Calu3 (cell line): ENCODE measurements at regions not wholly inside any gene's neighbourhood (a gene's known extent, or its start where the extent isn't known, plus 50 kb on each side); places are given as distances from the start of the nearest gene placed in this dataset.

ENCODE experiments used
- BruUV-seq: library from RNA; stranded (reverse); fragments of 400-500 nt; replicated peaks from 2 replicates; lab custom pipeline; 2021; lab: Mats Ljungman, UMichigan
- CTCF ChIA-PET: fragments of 300-600 bp; sonication (Branson Sonifier 250); formaldehyde crosslinking; loops from one replicate; lab custom pipeline; 2022; ENCODE audit warnings: antibody characterized with exemption; lab: Charles Lee
- DNase-seq: peaks from one replicate; pipeline ENCODE4 v3.0.0; 2022
- H3K27ac Mint-ChIP-seq: one replicate; pipeline ENCODE4 v1.8.0; 2022; ENCODE audit warnings: mixed read lengths; ENCODE audit not compliant: unreplicated experiment
- H3K27me3 Mint-ChIP-seq: one replicate; pipeline ENCODE4 v1.8.0; 2022; ENCODE audit warnings: mixed read lengths; ENCODE audit not compliant: unreplicated experiment
- H3K36me3 Mint-ChIP-seq: one replicate; pipeline ENCODE4 v1.8.0; 2022; ENCODE audit warnings: mild to moderate bottlenecking, moderate library complexity, mixed read lengths; ENCODE audit not compliant: insufficient read depth, unreplicated experiment
- H3K4me1 Mint-ChIP-seq: one replicate; pipeline ENCODE4 v1.8.0; 2022; ENCODE audit warnings: mild to moderate bottlenecking, low read depth, mixed read lengths; ENCODE audit not compliant: unreplicated experiment
- H3K4me3 Mint-ChIP-seq: one replicate; pipeline ENCODE4 v1.8.0; 2022; ENCODE audit warnings: mild to moderate bottlenecking, low read depth, moderate library complexity, mixed read lengths; ENCODE audit not compliant: unreplicated experiment
- H3K9me3 Mint-ChIP-seq: one replicate; pipeline ENCODE4 v1.8.0; 2022; ENCODE audit warnings: low read depth, mixed read lengths; ENCODE audit not compliant: unreplicated experiment
- intact Hi-C: fragments of 100-400 bp; cut with micrococcal nuclease; formaldehyde crosslinking; loops from one replicate; pipeline ENCODE4 v1.10.0; 2022; ENCODE audit not compliant: unreplicated experiment
- TF ChIP-seq, protein P1 (sequence below): fragments of 200-600 bp; IDR thresholded peaks from one replicate; pipeline ENCODE4 v1.8.0; 2022; ENCODE audit warnings: antibody characterized with exemption; ENCODE audit not compliant: unreplicated experiment

DNA sequence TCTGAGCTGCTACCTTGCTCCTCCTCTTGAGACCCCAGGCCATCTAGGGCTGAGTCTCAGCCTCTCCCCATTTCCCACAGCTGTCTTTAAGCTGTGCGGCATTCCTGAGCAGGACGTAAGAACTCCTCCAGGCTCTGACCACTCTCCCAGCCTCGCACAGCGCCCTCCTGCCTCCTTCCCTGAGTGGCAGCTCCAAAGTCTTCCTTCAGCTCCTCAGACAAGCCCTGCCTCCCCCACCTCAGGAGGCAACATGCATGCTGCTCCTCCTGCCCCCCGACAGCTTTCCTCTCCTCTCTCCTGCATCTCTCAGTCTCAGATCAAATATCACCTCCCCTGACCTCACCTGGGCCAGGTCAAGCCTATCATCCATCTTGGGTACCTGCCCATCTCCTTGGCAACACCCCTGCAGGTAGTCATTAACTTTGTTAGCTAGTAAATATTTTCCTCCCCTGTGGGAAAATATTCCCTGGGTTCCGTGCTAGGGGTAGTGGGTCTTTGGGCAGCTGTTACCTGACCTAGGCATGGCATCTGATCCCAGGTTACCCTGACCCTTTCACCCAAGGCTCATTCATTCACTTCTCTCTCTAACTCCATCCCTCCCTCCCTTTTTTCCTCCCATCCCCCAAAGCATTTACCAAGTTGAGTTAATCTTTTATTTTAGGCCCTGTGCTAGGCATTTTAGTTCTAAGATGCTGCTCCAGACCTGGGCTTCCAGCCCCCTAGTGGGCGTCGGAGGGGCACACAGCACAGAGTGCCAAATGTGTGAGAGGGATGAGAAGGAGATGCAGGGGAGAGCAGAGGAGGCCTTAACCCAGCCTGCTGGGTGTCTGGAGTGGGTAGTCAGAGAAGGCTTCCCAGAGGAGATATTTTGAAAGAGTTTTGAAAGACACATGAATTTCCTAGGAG is 419.9 kb downstream of the PTPRU start:
- Mint-ChIP-seq H3K27ac (no peak overlapping the region), H3K9me3 (peaks cover 3% of the 10 kb centered on the region), H3K36me3 (no peaks in the 10 kb centered on the region), H3K27me3 (peaks cover 19% of the 10 kb centered on the region), H3K4me3 (no peak overlapping the region), H3K4me1 (peaks cover 9% of the 10 kb centered on the region)
- TF ChIP-seq, protein P1, sequence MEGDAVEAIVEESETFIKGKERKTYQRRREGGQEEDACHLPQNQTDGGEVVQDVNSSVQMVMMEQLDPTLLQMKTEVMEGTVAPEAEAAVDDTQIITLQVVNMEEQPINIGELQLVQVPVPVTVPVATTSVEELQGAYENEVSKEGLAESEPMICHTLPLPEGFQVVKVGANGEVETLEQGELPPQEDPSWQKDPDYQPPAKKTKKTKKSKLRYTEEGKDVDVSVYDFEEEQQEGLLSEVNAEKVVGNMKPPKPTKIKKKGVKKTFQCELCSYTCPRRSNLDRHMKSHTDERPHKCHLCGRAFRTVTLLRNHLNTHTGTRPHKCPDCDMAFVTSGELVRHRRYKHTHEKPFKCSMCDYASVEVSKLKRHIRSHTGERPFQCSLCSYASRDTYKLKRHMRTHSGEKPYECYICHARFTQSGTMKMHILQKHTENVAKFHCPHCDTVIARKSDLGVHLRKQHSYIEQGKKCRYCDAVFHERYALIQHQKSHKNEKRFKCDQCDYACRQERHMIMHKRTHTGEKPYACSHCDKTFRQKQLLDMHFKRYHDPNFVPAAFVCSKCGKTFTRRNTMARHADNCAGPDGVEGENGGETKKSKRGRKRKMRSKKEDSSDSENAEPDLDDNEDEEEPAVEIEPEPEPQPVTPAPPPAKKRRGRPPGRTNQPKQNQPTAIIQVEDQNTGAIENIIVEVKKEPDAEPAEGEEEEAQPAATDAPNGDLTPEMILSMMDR = peak; percentile 47
- intact Hi-C loops = loop anchor here (5.0 kb wide), 1 partner anchor 84 kb away; no protein-coding TSS in a partner anchor
- CTCF ChIA-PET = no interaction called here
- peak; percentile 48 for DNase-seq
- BruUV-seq = no TSS peak

DNA sequence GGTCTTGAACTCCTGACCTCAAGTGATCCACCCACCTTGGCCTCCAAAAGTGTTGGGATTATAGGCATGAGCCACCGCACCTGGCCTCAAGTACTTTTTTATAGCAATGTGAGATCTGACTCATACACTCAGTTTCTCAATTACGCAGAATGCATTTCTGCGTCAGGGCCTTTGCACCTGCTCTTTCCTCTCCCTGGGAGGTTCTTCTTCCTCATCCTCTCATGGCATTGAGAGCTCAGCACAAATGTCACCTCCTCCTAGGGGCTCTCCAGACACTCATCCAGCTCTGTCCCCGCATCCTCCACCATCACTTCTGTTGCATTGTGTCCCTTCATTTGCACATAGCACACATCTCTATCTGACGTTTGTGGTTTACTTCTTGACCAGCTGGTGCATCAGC is 418.8 kb downstream of the PTPRU start:
- H3K4me1 Mint-ChIP-seq = peaks cover 13% of the 10 kb centered on the region
- intact Hi-C loops = loop anchor here (5.0 kb wide), 1 partner anchor 83 kb away; no protein-coding TSS in a partner anchor
- CTCF ChIA-PET = no interaction called here
- TF ChIP-seq, protein P1 = no peak
- H3K36me3 Mint-ChIP-seq = peaks cover 2% of the 10 kb centered on the region
- H3K9me3 Mint-ChIP-seq = no peaks in the 10 kb centered on the region
- no TSS peak for BruUV-seq
- no peak overlapping the region for H3K27ac Mint-ChIP-seq
- no peak for DNase-seq
- H3K4me3 Mint-ChIP-seq = no peak overlapping the region
- peaks cover 10% of the 10 kb centered on the region for H3K27me3 Mint-ChIP-seq

DNA sequence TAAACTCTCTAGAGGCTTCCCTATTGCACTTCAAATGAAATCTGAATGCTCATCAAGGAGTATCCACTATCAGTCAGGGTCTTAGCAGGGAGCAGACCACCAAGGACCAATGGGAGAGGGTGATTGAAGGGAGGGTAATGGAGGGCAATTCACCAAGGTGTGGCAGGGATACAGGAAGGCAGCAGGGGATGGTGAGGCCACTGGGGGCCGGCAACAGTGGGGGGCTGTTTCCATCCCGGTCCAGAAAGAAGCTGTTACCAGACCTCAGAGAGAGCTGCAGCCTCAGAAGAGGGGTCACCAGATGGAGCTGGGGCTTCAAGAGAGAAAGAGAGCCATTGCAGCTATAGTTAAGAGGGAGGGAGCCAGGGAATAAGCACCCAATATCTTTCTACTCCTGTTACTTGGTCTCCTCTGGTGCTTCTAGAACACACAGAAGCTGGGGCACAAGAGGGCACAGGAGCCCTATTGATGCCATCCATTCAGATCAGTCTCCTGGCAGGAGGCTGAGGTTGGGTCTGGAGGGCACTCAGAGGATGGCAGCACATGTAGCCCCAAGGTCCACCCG is 417.6 kb downstream of the PTPRU start:
- CTCF ChIA-PET = no interaction called here
- H3K27ac Mint-ChIP-seq = no peak overlapping the region

DNA sequence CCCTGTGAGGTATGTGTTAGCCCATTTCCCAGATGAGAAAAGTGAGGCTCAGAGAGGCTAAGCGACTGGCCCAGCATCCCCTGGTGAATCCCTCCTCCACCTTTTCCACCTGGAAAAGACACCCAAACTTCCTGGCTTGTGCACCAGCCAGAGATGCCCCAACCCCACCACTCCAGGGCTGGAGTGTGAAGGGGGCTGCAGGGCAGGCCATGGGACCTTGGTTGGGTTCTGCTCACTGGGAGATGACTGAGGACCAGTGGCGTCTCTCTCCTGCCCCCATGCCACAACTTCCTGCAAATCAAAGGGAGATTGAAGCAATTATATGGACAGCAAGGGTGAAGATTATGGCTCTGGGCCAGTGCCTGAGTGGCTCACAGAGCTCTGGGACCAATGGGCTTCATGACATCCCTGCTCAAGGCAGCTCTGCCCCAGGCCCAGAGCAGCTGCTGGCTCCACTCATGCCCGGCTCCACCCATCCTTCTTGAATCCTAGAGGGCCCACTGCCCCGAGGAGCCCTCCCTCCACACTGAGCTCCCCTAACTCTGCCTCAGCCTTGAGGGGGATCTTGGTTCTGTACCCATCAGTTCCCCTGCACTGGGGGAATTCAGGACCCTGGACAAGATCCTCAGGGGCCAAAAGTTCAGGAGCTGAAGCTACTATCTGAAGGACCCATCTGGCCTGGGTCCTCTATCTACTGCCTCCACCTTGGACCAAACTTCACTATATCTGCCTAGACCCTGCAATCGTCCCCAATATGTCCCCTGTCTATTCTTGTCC is 416.9 kb downstream of the PTPRU start:
- no peak overlapping the region for H3K27ac Mint-ChIP-seq
- H3K36me3 Mint-ChIP-seq = peaks cover 10% of the 10 kb centered on the region

More for the DNA sequence above, 417.6 kb downstream of the PTPRU start:
- Mint-ChIP-seq H3K27me3 (peaks cover 10% of the 10 kb centered on the region), H3K4me1 (peaks cover 24% of the 10 kb centered on the region), H3K4me3 (no peak overlapping the region), H3K36me3 (peaks cover 10% of the 10 kb centered on the region), H3K9me3 (no peaks in the 10 kb centered on the region)
- TF ChIP-seq, protein P1 = no peak
- intact Hi-C loops = no loop called here
- no TSS peak for BruUV-seq
- no peak for DNase-seq

More for the DNA sequence above, 416.9 kb downstream of the PTPRU start:
- Mint-ChIP-seq H3K4me3 (no peak overlapping the region), H3K27me3 (peaks cover 4% of the 10 kb centered on the region), H3K4me1 (peaks cover 30% of the 10 kb centered on the region), H3K9me3 (no peaks in the 10 kb centered on the region)
- DNase-seq = no peak
- intact Hi-C loops = no loop called here
- no TSS peak for BruUV-seq
- TF ChIP-seq, protein P1 = no peak
- CTCF ChIA-PET = no interaction called here
